ENCODE measurements at regions not wholly inside any gene's neighbourhood (a gene's known extent, or its start where the extent isn't known, plus 50 kb on each side); places are given as distances from the start of the nearest gene placed in this dataset.

- H3K9me3 Mint-ChIP-seq (ENCODE audit: low read depth), result peaks cover 17% of the 10 kb centered on the region
- peaks cover 5% of the 10 kb centered on the region for H3K36me3 Mint-ChIP-seq (ENCODE audit: low read depth)
- no peak overlapping the region for H3K27ac Mint-ChIP-seq (ENCODE audit: unreplicated experiment)
- DNase-seq (ENCODE audit: low spot score), result no peak
- peaks cover 42% of the 10 kb centered on the region for H3K4me1 Mint-ChIP-seq (ENCODE audit: low read depth)
- H3K4me3 Mint-ChIP-seq (ENCODE audit: unreplicated experiment), result no peak overlapping the region
- no peaks in the 10 kb centered on the region for H3K27me3 Mint-ChIP-seq (ENCODE audit: low read depth)
- TF ChIP-seq, protein P1, sequence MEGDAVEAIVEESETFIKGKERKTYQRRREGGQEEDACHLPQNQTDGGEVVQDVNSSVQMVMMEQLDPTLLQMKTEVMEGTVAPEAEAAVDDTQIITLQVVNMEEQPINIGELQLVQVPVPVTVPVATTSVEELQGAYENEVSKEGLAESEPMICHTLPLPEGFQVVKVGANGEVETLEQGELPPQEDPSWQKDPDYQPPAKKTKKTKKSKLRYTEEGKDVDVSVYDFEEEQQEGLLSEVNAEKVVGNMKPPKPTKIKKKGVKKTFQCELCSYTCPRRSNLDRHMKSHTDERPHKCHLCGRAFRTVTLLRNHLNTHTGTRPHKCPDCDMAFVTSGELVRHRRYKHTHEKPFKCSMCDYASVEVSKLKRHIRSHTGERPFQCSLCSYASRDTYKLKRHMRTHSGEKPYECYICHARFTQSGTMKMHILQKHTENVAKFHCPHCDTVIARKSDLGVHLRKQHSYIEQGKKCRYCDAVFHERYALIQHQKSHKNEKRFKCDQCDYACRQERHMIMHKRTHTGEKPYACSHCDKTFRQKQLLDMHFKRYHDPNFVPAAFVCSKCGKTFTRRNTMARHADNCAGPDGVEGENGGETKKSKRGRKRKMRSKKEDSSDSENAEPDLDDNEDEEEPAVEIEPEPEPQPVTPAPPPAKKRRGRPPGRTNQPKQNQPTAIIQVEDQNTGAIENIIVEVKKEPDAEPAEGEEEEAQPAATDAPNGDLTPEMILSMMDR (IDR thresholded peaks at IDR 0.05), result no peak
Measured at GRCh38 chr4:176843710-176844109, 51.0 kb upstream of the VEGFC start.

DNA sequence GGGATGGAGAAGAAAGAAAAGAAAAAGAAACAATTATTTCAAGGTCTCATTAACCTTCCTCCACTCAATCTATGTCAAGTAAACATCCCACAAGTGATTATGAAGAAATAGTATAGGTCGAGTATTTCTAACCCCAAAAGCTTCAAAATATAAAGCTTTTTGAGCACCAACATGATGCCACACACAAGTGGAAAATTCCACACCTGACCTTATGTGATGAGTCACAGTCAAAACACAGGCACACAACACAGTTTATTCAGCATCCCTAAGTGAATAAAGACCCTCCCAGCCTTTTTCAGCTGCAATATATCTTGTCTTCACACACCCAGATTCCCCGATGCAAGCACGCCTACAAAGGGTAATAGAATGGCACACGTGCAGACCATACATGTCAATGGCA, 51.7 kb upstream of the VEGFC start:
- Mint-ChIP-seq H3K4me1 (ENCODE audit: low read depth) (peaks cover 35% of the 10 kb centered on the region), H3K27me3 (ENCODE audit: low read depth) (no peaks in the 10 kb centered on the region), H3K27ac (ENCODE audit: unreplicated experiment) (no peak overlapping the region), H3K36me3 (ENCODE audit: low read depth) (peaks cover 5% of the 10 kb centered on the region), H3K4me3 (ENCODE audit: unreplicated experiment) (no peak overlapping the region), H3K9me3 (ENCODE audit: low read depth) (peaks cover 17% of the 10 kb centered on the region)
- TF ChIP-seq, protein P1 (IDR thresholded peaks at IDR 0.05), result no peak
- no peak for DNase-seq (ENCODE audit: low spot score)

- TF ChIP-seq, protein P1 (IDR thresholded peaks at IDR 0.05), result no peak
- H3K9me3 Mint-ChIP-seq (ENCODE audit: low read depth), result peaks cover 17% of the 10 kb centered on the region
- peaks cover 24% of the 10 kb centered on the region for H3K4me1 Mint-ChIP-seq (ENCODE audit: low read depth)
- no peak for DNase-seq (ENCODE audit: low spot score)
- H3K4me3 Mint-ChIP-seq (ENCODE audit: unreplicated experiment), result no peak overlapping the region
- H3K27me3 Mint-ChIP-seq (ENCODE audit: low read depth), result no peaks in the 10 kb centered on the region
- peaks cover 5% of the 10 kb centered on the region for H3K36me3 Mint-ChIP-seq (ENCODE audit: low read depth)
- H3K27ac Mint-ChIP-seq (ENCODE audit: unreplicated experiment), result no peak overlapping the region
Measured at GRCh38 chr4:176845636-176846035, 52.9 kb upstream of the VEGFC start.

DNA sequence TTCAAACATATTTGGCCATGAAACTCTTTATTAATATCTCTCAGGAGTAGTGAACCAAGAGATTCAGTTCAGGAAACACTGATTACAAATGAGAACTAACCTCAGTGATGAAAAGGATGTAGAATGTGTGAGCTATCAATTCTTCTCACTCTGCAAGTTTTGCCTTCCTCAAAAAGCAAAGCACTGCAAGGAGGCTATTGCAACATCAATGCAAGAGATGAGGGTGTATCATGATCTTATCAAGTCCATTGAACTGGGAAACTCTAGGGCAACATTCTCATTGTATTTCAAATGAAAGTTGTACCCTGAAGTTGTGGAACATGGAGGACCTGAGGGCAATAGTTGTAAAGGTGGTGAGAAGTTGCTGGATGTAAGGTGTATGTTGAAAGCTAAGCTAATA, 56.4 kb upstream of the VEGFC start:
- peaks cover 27% of the 10 kb centered on the region for H3K9me3 Mint-ChIP-seq (ENCODE audit: low read depth)
- DNase-seq (ENCODE audit: low spot score), result no peak
- TF ChIP-seq, protein P1 (IDR thresholded peaks at IDR 0.05), result no peak
- no peak overlapping the region for H3K27ac Mint-ChIP-seq (ENCODE audit: unreplicated experiment)
- peaks cover 5% of the 10 kb centered on the region for H3K36me3 Mint-ChIP-seq (ENCODE audit: low read depth)
- peaks cover 6% of the 10 kb centered on the region for H3K4me1 Mint-ChIP-seq (ENCODE audit: low read depth)
- H3K4me3 Mint-ChIP-seq (ENCODE audit: unreplicated experiment), result no peak overlapping the region
- no peaks in the 10 kb centered on the region for H3K27me3 Mint-ChIP-seq (ENCODE audit: low read depth)

GRCh38 chr4:176850436-176850835, 57.7 kb upstream of the VEGFC start:
- TF ChIP-seq, protein P1 (IDR thresholded peaks at IDR 0.05), result no peak
- no peak for DNase-seq (ENCODE audit: low spot score)
- Mint-ChIP-seq H3K27me3 (ENCODE audit: low read depth) (no peaks in the 10 kb centered on the region), H3K27ac (ENCODE audit: unreplicated experiment) (no peak overlapping the region), H3K9me3 (ENCODE audit: low read depth) (peaks cover 20% of the 10 kb centered on the region), H3K4me1 (ENCODE audit: low read depth) (no peaks in the 10 kb centered on the region), H3K4me3 (ENCODE audit: unreplicated experiment) (no peak overlapping the region), H3K36me3 (ENCODE audit: low read depth) (peaks cover 2% of the 10 kb centered on the region)
